Erythroblast (primary cell): ENCODE measurements at regions not wholly inside any gene's neighbourhood (a gene's known extent, or its start where the extent isn't known, plus 50 kb on each side); places are given as distances from the start of the nearest gene placed in this dataset.
A peak's percentile ranks its signal among the peaks of the same experiment; 100 is the strongest.

Experiments
- DNase-seq, 2 experiments: peaks; one replicate each; lab custom pipeline; 2025; lab: John Stamatoyannopoulos, UW
- GATA1 ChIP-seq: IDR thresholded peaks from 2 replicates; pipeline ENCODE4 v1.6.1; 2011; ENCODE audit warnings: low read depth, mild to moderate bottlenecking, control low read depth, low read length, moderate library complexity
- POLR2A ChIP-seq: IDR thresholded peaks from 2 replicates; pipeline ENCODE4 v1.6.1; 2011; ENCODE audit warnings: mild to moderate bottlenecking, low read length

DNA sequence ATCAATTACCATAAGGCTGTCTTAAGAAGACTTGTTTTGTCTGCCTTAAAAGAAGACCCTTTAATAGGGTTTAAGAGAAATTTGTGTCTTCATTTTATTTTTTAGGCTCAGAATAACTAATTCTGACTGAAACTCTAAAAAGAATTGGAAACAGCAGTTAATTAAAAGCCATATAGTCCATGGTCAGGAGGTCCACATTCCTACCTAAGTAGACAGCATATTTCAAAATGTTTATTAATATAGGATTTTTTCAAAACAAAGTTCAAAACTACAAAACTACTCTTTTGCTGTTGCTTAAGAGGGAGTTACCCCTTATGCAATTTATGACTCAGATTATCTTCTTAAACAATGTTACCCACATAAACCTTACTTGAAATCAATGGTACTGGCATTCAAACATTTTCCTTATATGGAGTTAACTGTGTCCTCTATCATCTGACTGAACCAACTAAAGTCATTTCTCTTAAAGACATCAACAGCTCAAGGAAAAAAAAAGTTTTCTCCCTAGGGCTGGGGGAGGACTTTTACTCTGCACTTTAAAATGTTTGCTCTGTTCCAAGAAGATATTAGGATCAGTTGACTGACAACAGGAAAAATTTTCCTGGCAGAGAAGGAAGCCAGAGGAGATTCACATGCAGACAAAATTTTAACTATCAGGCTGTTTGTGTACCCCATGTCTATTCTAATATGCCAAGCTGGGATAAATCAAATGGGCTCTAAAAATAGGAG is 56.8 kb upstream of the NANOGP8 start:
- DNase-seq, result peak; percentile 11 to 27
- TF ChIP-seq GATA1 (no peak), POLR2A (no peak)

DNA sequence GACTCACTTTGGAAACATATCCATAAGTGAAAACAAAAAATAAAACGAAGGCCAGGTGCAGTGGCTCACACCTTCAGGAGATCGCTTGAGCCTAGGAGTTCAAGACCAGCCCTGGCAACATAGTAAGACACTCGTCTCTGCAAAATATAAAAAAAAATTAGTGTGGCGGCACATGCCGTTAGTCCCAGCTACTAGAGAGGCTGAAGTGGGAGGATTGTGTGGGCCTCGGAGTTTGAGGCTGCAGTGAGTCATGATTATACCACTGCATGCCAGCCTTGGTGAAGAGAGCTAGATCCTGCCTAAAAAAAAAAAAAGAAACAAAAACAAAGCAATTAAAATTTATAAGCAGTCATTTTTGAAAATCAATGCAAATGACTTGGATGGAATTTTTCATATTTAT is 54.7 kb upstream of the NANOGP8 start:
- no peak for TF ChIP-seq POLR2A
- DNase-seq, result no peak

GRCh38 chr15:35137190-35137574 is 52.1 kb upstream of the NANOGP8 start:
- TF ChIP-seq GATA1, result no peak
- TF ChIP-seq POLR2A, result no peak
- no peak for DNase-seq

DNA sequence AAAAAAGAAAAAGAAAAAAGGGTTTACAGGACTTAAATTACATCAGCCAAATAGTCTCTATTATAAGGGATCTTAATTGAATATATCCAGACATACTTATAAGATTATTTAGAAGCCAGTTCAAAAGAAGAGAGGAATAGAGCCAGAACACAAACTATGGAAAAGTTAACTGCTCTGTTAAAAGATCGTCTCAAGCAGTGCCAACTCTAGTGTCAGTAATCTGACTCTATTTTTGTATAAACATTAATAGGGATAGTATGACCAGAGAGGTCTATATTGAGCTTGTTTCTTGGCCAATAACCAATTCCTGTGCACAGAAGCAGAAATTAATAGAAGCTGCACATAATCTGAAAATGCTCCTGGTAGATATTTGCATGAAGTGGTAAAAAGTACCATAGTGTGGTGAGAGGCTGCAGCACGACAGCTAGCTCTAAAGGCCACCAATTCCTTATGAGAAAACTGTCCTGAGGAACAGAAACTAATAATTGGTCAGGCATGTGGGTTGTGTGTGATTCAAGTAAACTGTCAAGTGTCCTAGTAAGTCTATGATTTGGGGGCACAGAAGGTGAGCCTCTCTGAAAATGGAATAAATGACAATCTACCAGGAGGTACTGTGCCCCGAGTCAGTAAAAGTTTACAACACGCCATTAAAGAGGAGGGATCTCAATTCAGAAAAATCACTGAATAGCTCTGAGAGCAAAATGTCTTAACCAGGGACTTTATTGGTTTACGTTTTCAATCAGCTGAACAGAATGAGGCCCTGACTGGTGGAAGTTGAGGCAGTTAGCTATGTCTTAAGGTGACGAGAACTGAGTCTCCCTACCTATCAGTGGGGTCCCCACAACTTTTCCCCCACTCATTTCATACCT is 51.5 kb upstream of the NANOGP8 start:
- no peak for TF ChIP-seq GATA1
- TF ChIP-seq POLR2A, result no peak
- DNase-seq, result no peak
